Keratinocyte (primary cell): ENCODE measurements at regions not wholly inside any gene's neighbourhood (a gene's known extent, or its start where the extent isn't known, plus 50 kb on each side); places are given as distances from the start of the nearest gene placed in this dataset.

Source experiments
- EZH2 ChIP-seq: IDR thresholded peaks from one replicate; pipeline ENCODE4 v1.6.1; 2012; ENCODE audit warnings: inconsistent platforms, mild to moderate bottlenecking, low read length, moderate library complexity
- TF ChIP-seq, protein P1 (sequence below), 3 experiments: IDR thresholded peaks in 1 of 3; conservative IDR thresholded peaks in 1 of 3; optimal IDR thresholded peaks in 1 of 3; 2 replicates in 2 of 3; 3 replicates in 1 of 3; pipeline versions ENCODE3 to v1.5.1; 2011; ENCODE audit warnings: low read length in 3 of 3, mild to moderate bottlenecking in 3 of 3, moderate library complexity in 2 of 3, control low read depth in 1 of 3, inconsistent platforms in 1 of 3; ENCODE audit not compliant: insufficient read depth in 2 of 3; ENCODE audit errors: extremely low read depth in 1 of 3

DNA sequence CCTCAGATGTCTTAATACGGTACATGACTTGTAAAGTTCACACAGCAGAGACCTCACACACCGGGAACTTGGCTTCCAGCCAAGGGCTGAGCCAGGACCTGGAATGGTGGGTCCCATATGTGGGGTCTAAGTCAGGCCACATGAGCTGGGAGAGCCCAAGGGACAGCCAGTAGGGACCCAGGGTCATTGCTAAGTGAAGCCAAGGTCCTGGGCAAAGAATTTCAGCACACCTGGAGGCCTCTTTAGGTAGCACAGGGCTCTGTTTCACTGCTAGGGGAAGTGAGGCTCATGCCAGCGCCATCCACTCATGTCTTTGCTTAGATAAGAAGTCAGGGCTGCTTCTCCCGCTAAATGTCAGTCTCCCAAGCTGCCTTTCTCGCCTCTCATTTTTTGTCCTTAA is 116.6 kb upstream of the TLE3 start:
- TF ChIP-seq, protein P1, sequence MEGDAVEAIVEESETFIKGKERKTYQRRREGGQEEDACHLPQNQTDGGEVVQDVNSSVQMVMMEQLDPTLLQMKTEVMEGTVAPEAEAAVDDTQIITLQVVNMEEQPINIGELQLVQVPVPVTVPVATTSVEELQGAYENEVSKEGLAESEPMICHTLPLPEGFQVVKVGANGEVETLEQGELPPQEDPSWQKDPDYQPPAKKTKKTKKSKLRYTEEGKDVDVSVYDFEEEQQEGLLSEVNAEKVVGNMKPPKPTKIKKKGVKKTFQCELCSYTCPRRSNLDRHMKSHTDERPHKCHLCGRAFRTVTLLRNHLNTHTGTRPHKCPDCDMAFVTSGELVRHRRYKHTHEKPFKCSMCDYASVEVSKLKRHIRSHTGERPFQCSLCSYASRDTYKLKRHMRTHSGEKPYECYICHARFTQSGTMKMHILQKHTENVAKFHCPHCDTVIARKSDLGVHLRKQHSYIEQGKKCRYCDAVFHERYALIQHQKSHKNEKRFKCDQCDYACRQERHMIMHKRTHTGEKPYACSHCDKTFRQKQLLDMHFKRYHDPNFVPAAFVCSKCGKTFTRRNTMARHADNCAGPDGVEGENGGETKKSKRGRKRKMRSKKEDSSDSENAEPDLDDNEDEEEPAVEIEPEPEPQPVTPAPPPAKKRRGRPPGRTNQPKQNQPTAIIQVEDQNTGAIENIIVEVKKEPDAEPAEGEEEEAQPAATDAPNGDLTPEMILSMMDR (optimal IDR thresholded peaks at IDR 0.05 in 1 of 3, IDR thresholded peaks at IDR 0.05 in 1 of 3, conservative IDR thresholded peaks at IDR 0.05 in 1 of 3; ENCODE audit: extremely low read depth in 1 of 3, insufficient read depth in 2 of 3, low read length in 3 of 3) = peak in 2 of 3 experiments; percentile 22 to 28
- no peak for TF ChIP-seq EZH2
